ENCODE measurements at regions not wholly inside any gene's neighbourhood (a gene's known extent, or its start where the extent isn't known, plus 50 kb on each side); places are given as distances from the start of the nearest gene placed in this dataset.

DNA sequence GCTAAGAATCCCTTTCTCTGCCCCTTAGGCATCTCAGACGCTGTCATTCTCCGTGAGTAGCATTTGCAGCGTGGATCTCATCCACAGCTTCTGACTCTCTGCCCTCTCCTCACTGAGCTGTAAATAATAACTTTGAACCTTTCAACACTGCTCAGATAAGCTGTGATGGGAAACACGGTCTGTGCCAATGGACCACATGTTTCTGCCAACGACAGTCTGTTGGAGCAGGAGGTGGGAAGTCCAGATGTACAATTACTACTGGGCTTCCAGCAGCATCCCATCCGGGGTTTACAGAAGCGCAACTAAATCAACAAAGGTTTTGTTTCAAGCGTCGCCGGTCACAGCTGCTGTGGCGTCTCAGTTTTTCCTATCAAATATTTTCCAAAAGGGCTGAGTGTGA, 1110.6 kb downstream of the TYW1 start:
- Histone ChIP-seq H3K9me3 (ENCODE audit: control extremely low read depth in 1 of 5, control insufficient read depth in 4 of 5, insufficient read depth in 2 of 5, low read depth in 1 of 5, low read length in 4 of 5) (no peaks in the 10 kb centered on the region), H3K27ac (ENCODE audit: insufficient read depth in 1 of 2, low read depth in 1 of 2, low read length in 2 of 2, poor library complexity in 1 of 2, severe bottlenecking in 2 of 2) (no peak overlapping the region), H3K36me3 (ENCODE audit: control insufficient read depth in 4 of 4, insufficient read depth in 4 of 4, low read length in 3 of 4) (no peaks in the 10 kb centered on the region), H3K27me3 (replicated peaks in 2 of 5; ENCODE audit: control insufficient read depth in 4 of 5, insufficient read depth in 5 of 5, low read length in 4 of 5) (no peaks in the 10 kb centered on the region), H3K4me1 (ENCODE audit: control extremely low read depth in 1 of 4, control insufficient read depth in 4 of 4, insufficient read depth in 4 of 4, low read length in 3 of 4) (peaks cover 0 to 7% (median 0%) of the 10 kb centered on the region in 4 experiments), H3K4me3 (ENCODE audit: control insufficient read depth in 1 of 7, extremely low read depth in 1 of 7, insufficient read depth in 4 of 7, low read depth in 2 of 7, low read length in 6 of 7) (no peak overlapping the region)
- 98% methylated on average over 5 of the region's 11 CpGs for WGBS (ENCODE audit: insufficient coverage)
- CTCF ChIA-PET, result no interaction called here
- DNase-seq, result no peak
- POLR2A ChIA-PET, result no interaction called here

DNA sequence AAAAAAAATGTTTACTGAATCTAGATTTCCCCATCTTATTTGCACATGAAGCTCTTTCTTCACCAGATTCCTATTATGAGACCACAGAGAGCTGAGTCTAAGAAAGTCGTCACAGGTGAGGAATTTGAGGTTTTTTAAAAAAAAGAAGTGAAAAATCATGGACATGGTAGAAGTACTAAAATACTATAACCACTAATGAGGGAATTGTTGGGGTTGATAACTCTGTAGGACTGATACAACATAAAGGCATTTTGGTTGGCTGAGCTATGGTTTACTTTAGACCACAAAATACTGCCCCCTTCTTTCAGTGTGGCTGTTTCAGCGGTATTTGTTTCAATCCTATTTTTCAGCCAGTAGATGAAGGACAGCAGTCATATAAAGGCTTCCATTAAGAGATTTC, 1111.3 kb downstream of the TYW1 start:
- ChIA-PET CTCF (no interaction called here), POLR2A (no interaction called here)
- no peaks in the 10 kb centered on the region for H3K9me3 ChIP-seq (ENCODE audit: control extremely low read depth in 1 of 5, control insufficient read depth in 4 of 5, insufficient read depth in 2 of 5, low read depth in 1 of 5, low read length in 4 of 5)
- 100% methylated on average over 1 of the region's 2 CpGs for WGBS (ENCODE audit: insufficient coverage)
- H3K4me3 ChIP-seq (ENCODE audit: control insufficient read depth in 1 of 7, extremely low read depth in 1 of 7, insufficient read depth in 4 of 7, low read depth in 2 of 7, low read length in 6 of 7), result no peak overlapping the region
- no peaks in the 10 kb centered on the region for H3K36me3 ChIP-seq (ENCODE audit: control insufficient read depth in 4 of 4, insufficient read depth in 4 of 4, low read length in 3 of 4)
- no peak for DNase-seq
- H3K4me1 ChIP-seq (ENCODE audit: control extremely low read depth in 1 of 4, control insufficient read depth in 4 of 4, insufficient read depth in 4 of 4, low read length in 3 of 4), result no peaks in the 10 kb centered on the region
- no peak overlapping the region for H3K27ac ChIP-seq (ENCODE audit: insufficient read depth in 1 of 2, low read depth in 1 of 2, low read length in 2 of 2, poor library complexity in 1 of 2, severe bottlenecking in 2 of 2)
- no peaks in the 10 kb centered on the region for H3K27me3 ChIP-seq (replicated peaks in 2 of 5; ENCODE audit: control insufficient read depth in 4 of 5, insufficient read depth in 5 of 5, low read length in 4 of 5)

GRCh38 chr7:68109299-68109698, 1112.7 kb downstream of the TYW1 start:
- H3K36me3 ChIP-seq (ENCODE audit: control insufficient read depth in 4 of 4, insufficient read depth in 4 of 4, low read length in 3 of 4), result no peaks in the 10 kb centered on the region
- H3K4me1 ChIP-seq (ENCODE audit: control extremely low read depth in 1 of 4, control insufficient read depth in 4 of 4, insufficient read depth in 4 of 4, low read length in 3 of 4), result no peaks in the 10 kb centered on the region

GRCh38 chr7:68119411-68119810, 1122.8 kb downstream of the TYW1 start:
- H3K4me1 ChIP-seq (ENCODE audit: control extremely low read depth in 1 of 4, control insufficient read depth in 4 of 4, insufficient read depth in 4 of 4, low read length in 3 of 4), result no peaks in the 10 kb centered on the region
- H3K9me3 ChIP-seq (ENCODE audit: control extremely low read depth in 1 of 5, control insufficient read depth in 4 of 5, insufficient read depth in 2 of 5, low read depth in 1 of 5, low read length in 4 of 5), result peaks cover 2 to 16% (median 5%) of the 10 kb centered on the region in 5 experiments
- no peaks in the 10 kb centered on the region for H3K36me3 ChIP-seq (ENCODE audit: control insufficient read depth in 4 of 4, insufficient read depth in 4 of 4, low read length in 3 of 4)
- ChIA-PET CTCF (no interaction called here), POLR2A (no interaction called here)
- WGBS (ENCODE audit: insufficient coverage), result 94% methylated on average over 5 of the region's 5 CpGs
- no peaks in the 10 kb centered on the region for H3K27me3 ChIP-seq (replicated peaks in 2 of 5; ENCODE audit: control insufficient read depth in 4 of 5, insufficient read depth in 5 of 5, low read length in 4 of 5)
- no peak overlapping the region for H3K27ac ChIP-seq (ENCODE audit: insufficient read depth in 1 of 2, low read depth in 1 of 2, low read length in 2 of 2, poor library complexity in 1 of 2, severe bottlenecking in 2 of 2)
- DNase-seq, result no peak
- H3K4me3 ChIP-seq (ENCODE audit: control insufficient read depth in 1 of 7, extremely low read depth in 1 of 7, insufficient read depth in 4 of 7, low read depth in 2 of 7, low read length in 6 of 7), result no peak overlapping the region

More at GRCh38 chr7:68109299-68109698, 1112.7 kb downstream of the TYW1 start:
- 6% methylated on average over 2 of the region's 6 CpGs for WGBS (ENCODE audit: insufficient coverage)
- Histone ChIP-seq H3K27ac (ENCODE audit: insufficient read depth in 1 of 2, low read depth in 1 of 2, low read length in 2 of 2, poor library complexity in 1 of 2, severe bottlenecking in 2 of 2) (no peak overlapping the region), H3K9me3 (ENCODE audit: control extremely low read depth in 1 of 5, control insufficient read depth in 4 of 5, insufficient read depth in 2 of 5, low read depth in 1 of 5, low read length in 4 of 5) (no peaks in the 10 kb centered on the region), H3K4me3 (ENCODE audit: control insufficient read depth in 1 of 7, extremely low read depth in 1 of 7, insufficient read depth in 4 of 7, low read depth in 2 of 7, low read length in 6 of 7) (no peak overlapping the region), H3K27me3 (replicated peaks in 2 of 5; ENCODE audit: control insufficient read depth in 4 of 5, insufficient read depth in 5 of 5, low read length in 4 of 5) (no peaks in the 10 kb centered on the region)
- no peak for DNase-seq
- POLR2A ChIA-PET, result no interaction called here
- CTCF ChIA-PET, result no interaction called here

GRCh38 chr7:68121056-68121455, 1124.4 kb downstream of the TYW1 start:
- Histone ChIP-seq H3K27me3 (replicated peaks in 2 of 5; ENCODE audit: control insufficient read depth in 4 of 5, insufficient read depth in 5 of 5, low read length in 4 of 5) (no peaks in the 10 kb centered on the region), H3K4me1 (ENCODE audit: control extremely low read depth in 1 of 4, control insufficient read depth in 4 of 4, insufficient read depth in 4 of 4, low read length in 3 of 4) (no peaks in the 10 kb centered on the region), H3K36me3 (ENCODE audit: control insufficient read depth in 4 of 4, insufficient read depth in 4 of 4, low read length in 3 of 4) (no peaks in the 10 kb centered on the region), H3K9me3 (ENCODE audit: control extremely low read depth in 1 of 5, control insufficient read depth in 4 of 5, insufficient read depth in 2 of 5, low read depth in 1 of 5, low read length in 4 of 5) (peaks cover 2 to 16% (median 5%) of the 10 kb centered on the region in 5 experiments), H3K4me3 (ENCODE audit: control insufficient read depth in 1 of 7, extremely low read depth in 1 of 7, insufficient read depth in 4 of 7, low read depth in 2 of 7, low read length in 6 of 7) (no peak overlapping the region), H3K27ac (ENCODE audit: insufficient read depth in 1 of 2, low read depth in 1 of 2, low read length in 2 of 2, poor library complexity in 1 of 2, severe bottlenecking in 2 of 2) (no peak overlapping the region)
- no peak for DNase-seq
- ChIA-PET POLR2A (no interaction called here), CTCF (no interaction called here)

- Histone ChIP-seq H3K4me3 (ENCODE audit: control insufficient read depth in 1 of 7, extremely low read depth in 1 of 7, insufficient read depth in 4 of 7, low read depth in 2 of 7, low read length in 6 of 7) (no peak overlapping the region), H3K9me3 (ENCODE audit: control extremely low read depth in 1 of 5, control insufficient read depth in 4 of 5, insufficient read depth in 2 of 5, low read depth in 1 of 5, low read length in 4 of 5) (peaks cover 2 to 16% (median 5%) of the 10 kb centered on the region in 5 experiments), H3K4me1 (ENCODE audit: control extremely low read depth in 1 of 4, control insufficient read depth in 4 of 4, insufficient read depth in 4 of 4, low read length in 3 of 4) (no peaks in the 10 kb centered on the region), H3K27me3 (replicated peaks in 2 of 5; ENCODE audit: control insufficient read depth in 4 of 5, insufficient read depth in 5 of 5, low read length in 4 of 5) (no peaks in the 10 kb centered on the region), H3K27ac (ENCODE audit: insufficient read depth in 1 of 2, low read depth in 1 of 2, low read length in 2 of 2, poor library complexity in 1 of 2, severe bottlenecking in 2 of 2) (no peak overlapping the region), H3K36me3 (ENCODE audit: control insufficient read depth in 4 of 4, insufficient read depth in 4 of 4, low read length in 3 of 4) (no peaks in the 10 kb centered on the region)
- no peak for DNase-seq
- WGBS (ENCODE audit: insufficient coverage), result 97% methylated on average over 9 of the region's 9 CpGs
- CTCF ChIA-PET, result no interaction called here
- POLR2A ChIA-PET, result no interaction called here
Observed at GRCh38 chr7:68121655-68122054, 1125.0 kb downstream of the TYW1 start.

GRCh38 chr7:68122801-68123200, 1126.2 kb downstream of the TYW1 start:
- 74% methylated on average over 7 of the region's 8 CpGs for WGBS (ENCODE audit: insufficient coverage)
- ChIA-PET CTCF (no interaction called here), POLR2A (no interaction called here)
- Histone ChIP-seq H3K27me3 (replicated peaks in 2 of 5; ENCODE audit: control insufficient read depth in 4 of 5, insufficient read depth in 5 of 5, low read length in 4 of 5) (no peaks in the 10 kb centered on the region), H3K4me1 (ENCODE audit: control extremely low read depth in 1 of 4, control insufficient read depth in 4 of 4, insufficient read depth in 4 of 4, low read length in 3 of 4) (no peaks in the 10 kb centered on the region), H3K27ac (ENCODE audit: insufficient read depth in 1 of 2, low read depth in 1 of 2, low read length in 2 of 2, poor library complexity in 1 of 2, severe bottlenecking in 2 of 2) (no peak overlapping the region), H3K9me3 (ENCODE audit: control extremely low read depth in 1 of 5, control insufficient read depth in 4 of 5, insufficient read depth in 2 of 5, low read depth in 1 of 5, low read length in 4 of 5) (peaks cover 2 to 16% (median 5%) of the 10 kb centered on the region in 5 experiments), H3K36me3 (ENCODE audit: control insufficient read depth in 4 of 4, insufficient read depth in 4 of 4, low read length in 3 of 4) (no peaks in the 10 kb centered on the region), H3K4me3 (ENCODE audit: control insufficient read depth in 1 of 7, extremely low read depth in 1 of 7, insufficient read depth in 4 of 7, low read depth in 2 of 7, low read length in 6 of 7) (no peak overlapping the region)
- DNase-seq, result no peak
